Hepatocyte (in vitro differentiated cells): ENCODE measurements at regions not wholly inside any gene's neighbourhood (a gene's known extent, or its start where the extent isn't known, plus 50 kb on each side); places are given as distances from the start of the nearest gene placed in this dataset.

Experiments
- DNase-seq: peaks from one replicate; pipeline ENCODE4 v3.0.0-alpha.2; 2016; ENCODE audit warnings: low spot score
- H2AFZ ChIP-seq: fragments of 200-600 bp; sonication (generic); 2 replicates; pipeline ENCODE4 v1.6.0; 2016; ENCODE audit warnings: antibody characterized with exemption, mild to moderate bottlenecking
- H3K27ac ChIP-seq: fragments of 200-600 bp; sonication (generic); 2 replicates; pipeline ENCODE4 v1.5.1; 2016; ENCODE audit warnings: mild to moderate bottlenecking
- H3K27me3 ChIP-seq: fragments of 200-600 bp; sonication (generic); 2 replicates; pipeline ENCODE4 v1.6.1; 2016
- H3K36me3 ChIP-seq: fragments of 200-600 bp; sonication (generic); replicated peaks from 2 replicates; pipeline ENCODE4 v1.5.1; 2016; ENCODE audit warnings: low read depth; ENCODE audit not compliant: insufficient read depth
- H3K4me1 ChIP-seq: fragments of 200-600 bp; sonication (generic); 2 replicates; pipeline ENCODE4 v1.5.1; 2016; ENCODE audit warnings: mild to moderate bottlenecking, moderate library complexity; ENCODE audit not compliant: insufficient read depth
- H3K4me2 ChIP-seq: fragments of 200-600 bp; sonication (generic); 2 replicates; pipeline ENCODE4 v1.6.0; 2016
- H3K4me3 ChIP-seq: fragments of 200-600 bp; sonication (generic); 2 replicates; pipeline ENCODE4 v1.5.1; 2016; ENCODE audit warnings: mild to moderate bottlenecking
- H3K79me2 ChIP-seq: fragments of 200-600 bp; sonication (generic); 2 replicates; pipeline ENCODE4 v1.6.0; 2017; ENCODE audit warnings: mild to moderate bottlenecking
- H3K9me2 ChIP-seq: fragments of 200-600 bp; sonication (generic); replicated peaks from 2 replicates; pipeline ENCODE4 v1.6.0; 2017; ENCODE audit warnings: mild to moderate bottlenecking; ENCODE audit not compliant: insufficient read depth
- H3K9me3 ChIP-seq: fragments of 200-600 bp; sonication (generic); 2 replicates; pipeline ENCODE4 v1.5.1; 2016; ENCODE audit warnings: low read depth, mild to moderate bottlenecking
- H4K20me1 ChIP-seq: fragments of 200-600 bp; sonication (generic); 2 replicates; pipeline ENCODE4 v1.6.0; 2016; ENCODE audit warnings: mild to moderate bottlenecking; ENCODE audit not compliant: insufficient read depth, poor library complexity, severe bottlenecking
- EZH2 ChIP-seq: fragments of 200-600 bp; sonication (generic); IDR thresholded peaks from 2 replicates; pipeline ENCODE4 v1.6.1; 2016; ENCODE audit warnings: antibody characterized with exemption, mild to moderate bottlenecking, borderline replicate concordance
- EZH2phosphoT487 ChIP-seq: fragments of 200-600 bp; sonication (generic); IDR thresholded peaks from one replicate; pipeline ENCODE4 v1.6.1; 2018; ENCODE audit warnings: antibody characterized with exemption, mild to moderate bottlenecking, low read depth, moderate library complexity; ENCODE audit not compliant: unreplicated experiment, severe bottlenecking
- WGBS: methylation state at CpG from one replicate; pipeline ENCODE4 v1.1.6; 2016; ENCODE audit warnings: low lambda C conversion rate; ENCODE audit errors: missing lambda C conversion rate; 5-methylcytosine and 5-hydroxymethylcytosine counted together
- TF ChIP-seq, protein P1 (sequence below): fragments of 200-600 bp; sonication (generic); IDR thresholded peaks from 2 replicates; pipeline ENCODE4 v1.5.1; 2016; ENCODE audit warnings: antibody characterized with exemption, mild to moderate bottlenecking; ENCODE audit not compliant: poor library complexity

DNA sequence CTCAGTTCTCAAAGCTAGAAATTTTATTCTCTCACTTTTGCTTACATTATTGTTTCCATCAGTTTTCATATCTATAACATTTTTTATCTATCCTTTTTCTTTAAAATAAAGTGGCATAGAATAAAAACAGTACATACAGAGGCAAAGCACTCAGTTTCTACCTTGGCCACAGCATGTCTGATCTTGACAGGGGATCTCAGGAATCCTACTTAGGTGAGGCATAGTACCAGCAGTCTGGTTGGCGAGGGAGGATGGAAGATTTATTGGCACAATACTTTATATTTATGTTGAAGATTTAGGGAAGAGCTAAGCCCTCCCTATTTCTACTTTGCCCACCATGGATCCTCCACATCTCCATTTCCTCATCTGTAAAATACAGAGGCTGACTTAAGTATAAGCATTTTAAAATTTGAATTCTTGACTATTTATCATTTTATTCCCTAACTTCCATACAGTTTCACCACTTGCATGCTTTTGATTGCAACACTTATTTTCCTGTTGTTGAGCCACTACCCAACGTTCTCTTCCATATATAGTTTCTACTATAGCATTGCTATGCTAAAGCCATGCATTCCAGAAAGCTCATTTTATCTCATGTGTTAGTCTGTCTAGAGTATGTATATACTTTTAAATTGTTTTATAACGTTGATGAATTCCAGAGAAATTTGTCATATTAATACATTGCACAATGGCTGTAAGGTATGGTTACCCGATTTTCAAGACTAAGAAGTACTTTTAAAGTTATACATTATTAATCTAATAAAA lies 506.7 kb downstream of the KCTD12 start:
- Histone ChIP-seq H4K20me1 (no peaks in the 10 kb centered on the region), H2AFZ (no peak overlapping the region), H3K79me2 (no peaks in the 10 kb centered on the region), H3K36me3 (no peaks in the 10 kb centered on the region), H3K9me2 (no peaks in the 10 kb centered on the region), H3K27ac (no peak overlapping the region), H3K4me2 (no peak overlapping the region), H3K4me3 (no peak overlapping the region), H3K4me1 (peaks cover 4% of the 10 kb centered on the region), H3K9me3 (no peaks in the 10 kb centered on the region), H3K27me3 (no peaks in the 10 kb centered on the region)
- TF ChIP-seq EZH2phosphoT487 (no peak), EZH2 (no peak)
- TF ChIP-seq, protein P1, sequence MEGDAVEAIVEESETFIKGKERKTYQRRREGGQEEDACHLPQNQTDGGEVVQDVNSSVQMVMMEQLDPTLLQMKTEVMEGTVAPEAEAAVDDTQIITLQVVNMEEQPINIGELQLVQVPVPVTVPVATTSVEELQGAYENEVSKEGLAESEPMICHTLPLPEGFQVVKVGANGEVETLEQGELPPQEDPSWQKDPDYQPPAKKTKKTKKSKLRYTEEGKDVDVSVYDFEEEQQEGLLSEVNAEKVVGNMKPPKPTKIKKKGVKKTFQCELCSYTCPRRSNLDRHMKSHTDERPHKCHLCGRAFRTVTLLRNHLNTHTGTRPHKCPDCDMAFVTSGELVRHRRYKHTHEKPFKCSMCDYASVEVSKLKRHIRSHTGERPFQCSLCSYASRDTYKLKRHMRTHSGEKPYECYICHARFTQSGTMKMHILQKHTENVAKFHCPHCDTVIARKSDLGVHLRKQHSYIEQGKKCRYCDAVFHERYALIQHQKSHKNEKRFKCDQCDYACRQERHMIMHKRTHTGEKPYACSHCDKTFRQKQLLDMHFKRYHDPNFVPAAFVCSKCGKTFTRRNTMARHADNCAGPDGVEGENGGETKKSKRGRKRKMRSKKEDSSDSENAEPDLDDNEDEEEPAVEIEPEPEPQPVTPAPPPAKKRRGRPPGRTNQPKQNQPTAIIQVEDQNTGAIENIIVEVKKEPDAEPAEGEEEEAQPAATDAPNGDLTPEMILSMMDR: no peak
- 87% methylated on average over 4 of the region's 4 CpGs for WGBS
- no peak for DNase-seq

DNA sequence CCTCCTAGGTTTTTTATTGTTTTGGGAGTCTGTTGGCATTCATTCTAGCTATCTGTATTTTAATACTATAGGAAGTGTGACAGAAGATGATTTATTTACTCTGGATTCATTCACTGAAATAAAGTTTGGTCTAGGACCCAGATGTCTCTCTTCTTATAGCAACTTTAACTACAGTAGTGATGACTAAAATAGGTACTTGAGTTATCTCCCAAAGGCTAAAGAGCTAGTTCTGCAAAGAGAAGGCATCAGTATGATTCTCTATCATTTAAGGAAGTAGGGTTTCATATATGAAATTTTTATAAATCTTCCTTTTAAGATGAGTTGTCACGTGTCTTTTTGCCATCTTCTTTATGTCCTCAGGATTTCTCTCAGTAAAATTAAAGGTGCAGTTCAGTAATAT lies 507.4 kb downstream of the KCTD12 start:
- Histone ChIP-seq H4K20me1 (no peaks in the 10 kb centered on the region), H2AFZ (no peak overlapping the region), H3K9me3 (no peaks in the 10 kb centered on the region), H3K27me3 (no peaks in the 10 kb centered on the region), H3K36me3 (no peaks in the 10 kb centered on the region), H3K4me2 (no peak overlapping the region), H3K4me1 (no peaks in the 10 kb centered on the region), H3K79me2 (no peaks in the 10 kb centered on the region), H3K27ac (no peak overlapping the region), H3K4me3 (no peak overlapping the region), H3K9me2 (no peaks in the 10 kb centered on the region)
- 96% methylated on average over 1 of the region's 1 CpG for WGBS
- DNase-seq: no peak
- TF ChIP-seq EZH2phosphoT487: no peak
- no peak for TF ChIP-seq EZH2
- TF ChIP-seq, protein P1: no peak

DNA sequence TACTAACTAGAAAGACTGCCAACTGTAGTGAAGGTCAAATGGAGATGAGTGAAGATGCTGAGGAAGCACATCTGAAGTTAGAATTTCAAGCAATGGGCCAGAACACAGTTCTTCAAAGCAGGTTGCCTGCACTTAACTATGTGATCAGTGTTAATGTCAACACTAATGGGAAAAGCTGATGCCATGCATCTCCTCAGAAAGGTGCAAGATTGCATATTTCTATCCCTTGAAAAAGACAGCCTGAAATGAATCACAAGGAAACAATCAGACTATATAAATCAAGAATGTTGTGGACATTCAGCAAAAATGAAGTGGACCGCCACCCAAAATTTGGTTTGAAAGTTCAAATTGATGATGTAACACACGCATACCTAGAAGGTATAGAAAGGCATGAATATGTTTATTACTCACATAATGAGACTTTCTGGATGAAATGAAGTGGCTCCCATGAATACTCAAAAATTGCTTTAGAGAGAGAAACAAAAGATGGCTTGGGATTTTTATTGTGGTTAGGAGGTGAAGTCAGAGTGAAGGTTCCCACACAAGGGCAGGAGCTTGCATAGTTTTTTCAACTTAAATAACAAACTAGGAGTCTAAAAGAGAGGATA lies 522.4 kb downstream of the KCTD12 start:
- no peak for DNase-seq
- no peak overlapping the region for H3K27ac ChIP-seq
- no peak overlapping the region for H3K4me3 ChIP-seq
- H3K79me2 ChIP-seq: no peaks in the 10 kb centered on the region
- no peaks in the 10 kb centered on the region for H3K27me3 ChIP-seq
- no peaks in the 10 kb centered on the region for H3K9me2 ChIP-seq
- H2AFZ ChIP-seq: no peak overlapping the region
- H3K4me1 ChIP-seq: no peaks in the 10 kb centered on the region
- H4K20me1 ChIP-seq: no peaks in the 10 kb centered on the region
- no peaks in the 10 kb centered on the region for H3K36me3 ChIP-seq
- no peak overlapping the region for H3K4me2 ChIP-seq
- 97% methylated on average over 2 of the region's 2 CpGs for WGBS
- H3K9me3 ChIP-seq: no peaks in the 10 kb centered on the region
- TF ChIP-seq EZH2 (no peak), EZH2phosphoT487 (no peak)
- TF ChIP-seq, protein P1: no peak
